ENCODE measurements at regions not wholly inside any gene's neighbourhood (a gene's known extent, or its start where the extent isn't known, plus 50 kb on each side); places are given as distances from the start of the nearest gene placed in this dataset.
"Not testable (repeated sequence)": the region's sequence is repeated elsewhere in the genome, so short reads cannot be mapped to it uniquely, and the experiment has no call there.

- DNase-seq (ENCODE audit: low read depth in 2 of 2), result no peak
Observed at GRCh38 chr9:129414377-129414992, 206.4 kb downstream of the C9orf50 start.

- DNase-seq (ENCODE audit: low read depth in 2 of 2), result peak; percentile 99 to 100
Observed at GRCh38 chr9:129413537-129414376, 207.1 kb downstream of the C9orf50 start.

- DNase-seq (ENCODE audit: low read depth in 2 of 2), result peak in 1 of 2 donors; percentile 30
Observed at GRCh38 chr9:129412814-129413536, 207.9 kb downstream of the C9orf50 start.

GRCh38 chr9:129412176-129412813 is 208.6 kb downstream of the C9orf50 start:
- not testable (repeated sequence) for DNase-seq (ENCODE audit: low read depth in 2 of 2)

- DNase-seq (ENCODE audit: low read depth in 2 of 2), result no peak
Observed at GRCh38 chr9:129411501-129412175, 209.3 kb downstream of the C9orf50 start.

GRCh38 chr9:129410226-129410625 is 210.7 kb downstream of the C9orf50 start:
- DNase-seq (ENCODE audit: low read depth in 2 of 2), result no peak

- no peak for DNase-seq (ENCODE audit: low read depth in 2 of 2)
Observed at GRCh38 chr9:129408535-129409215, 212.2 kb downstream of the C9orf50 start.

- DNase-seq (ENCODE audit: low read depth in 2 of 2), result no peak
Observed at GRCh38 chr9:129407905-129408452, 212.9 kb downstream of the C9orf50 start.

- no peak for DNase-seq (ENCODE audit: low read depth in 2 of 2)
Observed at GRCh38 chr9:129406278-129407225, 214.3 kb downstream of the C9orf50 start.

GRCh38 chr9:129405827-129406213 is 215.1 kb downstream of the C9orf50 start:
- no peak for DNase-seq (ENCODE audit: low read depth in 2 of 2)

GRCh38 chr9:129405089-129405826 is 215.6 kb downstream of the C9orf50 start:
- DNase-seq (ENCODE audit: low read depth in 2 of 2), result no peak

- no peak for DNase-seq (ENCODE audit: low read depth in 2 of 2)
Observed at GRCh38 chr9:129404621-129405020, 216.3 kb downstream of the C9orf50 start.

GRCh38 chr9:129403779-129404620 is 216.9 kb downstream of the C9orf50 start:
- DNase-seq (ENCODE audit: low read depth in 2 of 2), result no peak

GRCh38 chr9:129402931-129403778 is 217.7 kb downstream of the C9orf50 start:
- DNase-seq (ENCODE audit: low read depth in 2 of 2), result no peak

GRCh38 chr9:129402371-129402739 is 218.5 kb downstream of the C9orf50 start:
- DNase-seq (ENCODE audit: low read depth in 2 of 2), result no peak

GRCh38 chr9:129401623-129402370 is 219.1 kb downstream of the C9orf50 start:
- no peak for DNase-seq (ENCODE audit: low read depth in 2 of 2)
